Breast epithelium (tissue), 4 donors: ENCODE measurements at regions not wholly inside any gene's neighbourhood (a gene's known extent, or its start where the extent isn't known, plus 50 kb on each side); places are given as distances from the start of the nearest gene placed in this dataset.

Experiments
- DNase-seq, 2 donors: peaks; one replicate each; pipeline ENCODE4 v3.0.0-alpha.2; 2019; ENCODE audit warnings: low spot score in 2 of 2
- H3K27ac ChIP-seq, 2 donors: fragments of 200-600 bp; sonication (generic) in 1 of 2; one replicate each; pipeline ENCODE4 v1.5.1; 2016 to 2019; ENCODE audit warnings: mild to moderate bottlenecking in 1 of 2
- H3K27me3 ChIP-seq, 2 donors: fragments of 200-600 bp; sonication (generic) in 1 of 2; one replicate each; pipeline versions ENCODE4 v1.5.1 to v1.6.0; 2017 to 2019; ENCODE audit warnings: control low read depth in 1 of 2, mild to moderate bottlenecking in 1 of 2
- H3K36me3 ChIP-seq: fragments of 200-600 bp; one replicate; pipeline ENCODE4 v1.5.1; 2019
- H3K4me1 ChIP-seq, 2 donors: fragments of 200-600 bp; sonication (generic); one replicate each; pipeline ENCODE4 v1.5.1; 2016 to 2019; ENCODE audit warnings: control low read depth in 1 of 2
- H3K4me3 ChIP-seq, 3 donors: fragments of 200-600 bp; sonication (generic); 1 replicate in 2 of 3; 2 replicates in 1 of 3; pipeline ENCODE4 v1.5.1; 2016 to 2019; ENCODE audit warnings: mild to moderate bottlenecking in 3 of 3, moderate library complexity in 2 of 3
- H3K9me3 ChIP-seq, 2 donors: fragments of 200-600 bp; sonication (generic) in 1 of 2; one replicate each; pipeline ENCODE4 v1.5.1; 2016 to 2019; ENCODE audit warnings: control low read depth in 1 of 2
- CTCF ChIP-seq, 3 donors: fragments of 450-650 bp; IDR thresholded peaks; one replicate each; pipeline ENCODE4 v1.5.1; 2016 to 2017; ENCODE audit warnings: antibody characterized with exemption in 3 of 3, mild to moderate bottlenecking in 3 of 3, moderate library complexity in 3 of 3
- POLR2A ChIP-seq: fragments of 450-650 bp; IDR thresholded peaks from one replicate; pipeline ENCODE4 v1.6.1; 2016; ENCODE audit warnings: antibody characterized with exemption, mild to moderate bottlenecking, moderate library complexity
- POLR2AphosphoS5 ChIP-seq, 3 donors: sonication (generic); formaldehyde crosslinking; IDR thresholded peaks; one replicate each; pipeline ENCODE4 v1.6.1; 2017; ENCODE audit warnings: antibody characterized with exemption in 3 of 3
- intact Hi-C: fragments of 100-400 bp; cut with DNase I; formaldehyde crosslinking; loops from one replicate; pipeline ENCODE4 v1.15.1; 2023; ENCODE audit warnings: low total_unique reads

- H3K9me3 ChIP-seq, result no peaks in the 10 kb centered on the region
- no peak overlapping the region for H3K27ac ChIP-seq
- no peaks in the 10 kb centered on the region for H3K27me3 ChIP-seq
- H3K36me3 ChIP-seq, result no peaks in the 10 kb centered on the region
- DNase-seq, result no peak
- H3K4me1 ChIP-seq, result no peaks in the 10 kb centered on the region
- no peak overlapping the region for H3K4me3 ChIP-seq
- intact Hi-C loops, result no loop called here
- TF ChIP-seq CTCF (IDR thresholded peaks at IDR 0.05) (no peak), POLR2A (no peak), POLR2AphosphoS5 (IDR thresholded peaks at IDR 0.05) (no peak)
These were observed 85.4 kb upstream of the HS6ST1 start for GRCh38 chr2:128403814-128404708.

GRCh38 chr2:128404709-128405466 is 86.2 kb upstream of the HS6ST1 start:
- H3K4me3 ChIP-seq, result no peak overlapping the region
- no peaks in the 10 kb centered on the region for H3K4me1 ChIP-seq
- no peaks in the 10 kb centered on the region for H3K9me3 ChIP-seq
- DNase-seq, result no peak
- H3K27ac ChIP-seq, result no peak overlapping the region
- intact Hi-C loops, result no loop called here
- TF ChIP-seq CTCF (IDR thresholded peaks at IDR 0.05), result no peak
- no peak for TF ChIP-seq POLR2A
- TF ChIP-seq POLR2AphosphoS5 (IDR thresholded peaks at IDR 0.05), result no peak
- H3K27me3 ChIP-seq, result no peaks in the 10 kb centered on the region
- no peaks in the 10 kb centered on the region for H3K36me3 ChIP-seq

GRCh38 chr2:128405467-128405900 is 86.8 kb upstream of the HS6ST1 start:
- Histone ChIP-seq H3K27ac (no peak overlapping the region), H3K4me1 (no peaks in the 10 kb centered on the region), H3K36me3 (no peaks in the 10 kb centered on the region), H3K4me3 (no peak overlapping the region), H3K9me3 (no peaks in the 10 kb centered on the region), H3K27me3 (no peaks in the 10 kb centered on the region)
- DNase-seq, result no peak
- no peak for TF ChIP-seq POLR2A
- no peak for TF ChIP-seq POLR2AphosphoS5 (IDR thresholded peaks at IDR 0.05)
- no peak for TF ChIP-seq CTCF (IDR thresholded peaks at IDR 0.05)
- intact Hi-C loops, result no loop called here

GRCh38 chr2:128405981-128406613 is 87.4 kb upstream of the HS6ST1 start:
- no peak for TF ChIP-seq POLR2AphosphoS5 (IDR thresholded peaks at IDR 0.05)
- TF ChIP-seq POLR2A, result no peak
- Histone ChIP-seq H3K27me3 (no peaks in the 10 kb centered on the region), H3K27ac (no peak overlapping the region), H3K4me3 (no peak overlapping the region), H3K9me3 (no peaks in the 10 kb centered on the region), H3K36me3 (no peaks in the 10 kb centered on the region), H3K4me1 (no peaks in the 10 kb centered on the region)
- no peak for DNase-seq
- intact Hi-C loops, result no loop called here

- Histone ChIP-seq H3K4me3 (no peak overlapping the region), H3K9me3 (no peaks in the 10 kb centered on the region), H3K4me1 (no peaks in the 10 kb centered on the region), H3K27ac (no peak overlapping the region), H3K27me3 (no peaks in the 10 kb centered on the region), H3K36me3 (no peaks in the 10 kb centered on the region)
- no peak for DNase-seq
- intact Hi-C loops, result no loop called here
- TF ChIP-seq POLR2AphosphoS5 (IDR thresholded peaks at IDR 0.05) (no peak), CTCF (IDR thresholded peaks at IDR 0.05) (no peak), POLR2A (no peak)
These were observed 88.3 kb upstream of the HS6ST1 start for GRCh38 chr2:128406736-128407554.
